ENCODE measurements at regions not wholly inside any gene's neighbourhood (a gene's known extent, or its start where the extent isn't known, plus 50 kb on each side); places are given as distances from the start of the nearest gene placed in this dataset.

GRCh38 chr4:137212601-137213000 is 319.7 kb downstream of the PCDH18 start:
- intact Hi-C loops (cut with DNase I): no loop called here

GRCh38 chr4:137209240-137209639 is 323.1 kb downstream of the PCDH18 start:
- intact Hi-C loops (cut with DNase I): no loop called here
- 80 to 89% (median 83%) methylated on average over 2 of the region's 2 CpGs for WGBS, 4 donors
- no peak overlapping the region for H3K4me3 ChIP-seq
- H3K27ac ChIP-seq: no peak overlapping the region
- no peak for DNase-seq
- H3K27me3 ChIP-seq: no peaks in the 10 kb centered on the region
- no peaks in the 10 kb centered on the region for H3K9me3 ChIP-seq (replicated peaks in 1 of 3)
- H3K4me1 ChIP-seq (replicated peaks in 1 of 2): no peaks in the 10 kb centered on the region
- no peak for TF ChIP-seq CTCF (IDR thresholded peaks at IDR 0.05)
- TF ChIP-seq POLR2A (IDR thresholded peaks at IDR 0.05): no peak
- no peaks in the 10 kb centered on the region for H3K36me3 ChIP-seq (replicated peaks in 1 of 2)

More at GRCh38 chr4:137212601-137213000, 319.7 kb downstream of the PCDH18 start:
- Histone ChIP-seq H3K27ac (no peak overlapping the region), H3K36me3 (replicated peaks in 1 of 2) (no peaks in the 10 kb centered on the region), H3K9me3 (replicated peaks in 1 of 3) (no peaks in the 10 kb centered on the region), H3K4me3 (no peak overlapping the region), H3K27me3 (no peaks in the 10 kb centered on the region), H3K4me1 (replicated peaks in 1 of 2) (no peaks in the 10 kb centered on the region)
- TF ChIP-seq CTCF (IDR thresholded peaks at IDR 0.05): no peak
- TF ChIP-seq POLR2A (IDR thresholded peaks at IDR 0.05): no peak
- DNase-seq: no peak

- no peak for DNase-seq
- intact Hi-C loops (cut with DNase I): no loop called here
- TF ChIP-seq POLR2A (IDR thresholded peaks at IDR 0.05) (no peak), CTCF (IDR thresholded peaks at IDR 0.05) (no peak)
- no peaks in the 10 kb centered on the region for H3K36me3 ChIP-seq (replicated peaks in 1 of 2)
- H3K4me1 ChIP-seq (replicated peaks in 1 of 2): no peaks in the 10 kb centered on the region
- H3K4me3 ChIP-seq: no peak overlapping the region
- H3K27ac ChIP-seq: no peak overlapping the region
- 0 to 12% (median 5%) methylated on average over 1 of the region's 1 CpG for WGBS, 4 donors
- no peaks in the 10 kb centered on the region for H3K27me3 ChIP-seq
- no peaks in the 10 kb centered on the region for H3K9me3 ChIP-seq (replicated peaks in 1 of 3)
Measured at GRCh38 chr4:137206781-137207180, 325.5 kb downstream of the PCDH18 start.

- H3K4me3 ChIP-seq: no peak overlapping the region
- TF ChIP-seq CTCF (IDR thresholded peaks at IDR 0.05) (no peak), POLR2A (IDR thresholded peaks at IDR 0.05) (no peak)
- H3K27ac ChIP-seq: no peak overlapping the region
- no peaks in the 10 kb centered on the region for H3K9me3 ChIP-seq (replicated peaks in 1 of 3)
- intact Hi-C loops (cut with DNase I): no loop called here
- no peaks in the 10 kb centered on the region for H3K4me1 ChIP-seq (replicated peaks in 1 of 2)
- no peaks in the 10 kb centered on the region for H3K27me3 ChIP-seq
- H3K36me3 ChIP-seq (replicated peaks in 1 of 2): no peaks in the 10 kb centered on the region
- DNase-seq: no peak
- WGBS, 4 donors: 51 to 72% (median 60%) methylated on average over 2 of the region's 2 CpGs
Measured at GRCh38 chr4:137203601-137204000, 328.7 kb downstream of the PCDH18 start.
